ENCODE measurements at regions not wholly inside any gene's neighbourhood (a gene's known extent, or its start where the extent isn't known, plus 50 kb on each side); places are given as distances from the start of the nearest gene placed in this dataset.
"Not testable (repeated sequence)": the region's sequence is repeated elsewhere in the genome, so short reads cannot be mapped to it uniquely, and the experiment has no call there.

- no peak for TF ChIP-seq CTCF (CRISPR knock-in tag; IDR thresholded peaks at IDR 0.05)
Observed at GRCh38 chr16:79379095-79379494, 221.4 kb downstream of the MAF start (continued).

DNA sequence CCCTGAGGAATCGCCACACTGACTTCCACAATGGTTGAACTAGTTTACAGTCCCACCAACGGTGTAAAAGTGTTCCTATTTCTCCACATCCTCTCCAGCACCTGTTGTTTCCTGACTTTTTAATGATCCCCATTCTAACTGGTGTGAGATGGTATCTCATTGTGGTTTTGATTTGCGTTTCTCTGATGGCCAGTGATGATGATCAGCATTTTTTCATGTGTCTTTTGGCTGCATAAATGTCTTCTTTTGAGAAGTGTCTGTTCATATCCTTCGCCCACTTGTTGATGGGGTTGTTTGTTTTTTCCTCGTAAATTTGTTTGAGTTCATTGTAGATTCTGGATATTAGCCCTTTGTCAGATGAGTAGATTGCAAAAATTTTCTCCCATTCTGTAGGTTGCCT lies 223.5 kb downstream of the MAF start:
- intact Hi-C loops (cut with micrococcal nuclease; ENCODE audit: unreplicated experiment); CTCF ChIA-PET (ENCODE audit: low intra/inter-chr PET ratio, low total read pairs); DNase-seq (ENCODE audit: low spot score); H3K79me2 ChIP-seq (ENCODE audit: insufficient read depth, low read length); H3K27ac ChIP-seq (ENCODE audit: extremely low read length, insufficient read depth, low read length); H3K27me3 ChIP-seq (ENCODE audit: control insufficient read depth in 1 of 2, insufficient read depth in 2 of 2, low read length in 2 of 2); H3K36me3 ChIP-seq (replicated peaks in 1 of 2; ENCODE audit: control insufficient read depth in 1 of 2, insufficient read depth in 2 of 2, low read length in 2 of 2); ATAC-seq; H3K4me2 ChIP-seq (ENCODE audit: low read depth, low read length); H3K9me3 ChIP-seq (ENCODE audit: low read length); H2AFZ ChIP-seq (ENCODE audit: low read length); H3K9ac ChIP-seq (ENCODE audit: insufficient read depth, low read depth, low read length); FAIRE-seq; POLR2A ChIA-PET; in situ Hi-C loops (cut with HindIII; ENCODE audit: extremely low pct_ligation_motif_present, low pct_unique_long_range_greater_than_20kb); H3K4me3 ChIP-seq (replicated peaks in 1 of 3; ENCODE audit: insufficient read depth in 1 of 3, low read depth in 2 of 3, low read length in 3 of 3); BruUV-seq (replicated peaks); H4K20me1 ChIP-seq (ENCODE audit: insufficient read depth, low read length): not testable (repeated sequence)
- H3K4me1 ChIP-seq (ENCODE audit: insufficient read depth, low read length) = peaks cover 10% of the 10 kb centered on the region; the same call in 1 of the 2 replicates
- WGBS (ENCODE audit: low lambda C conversion rate) = 53% methylated on average over 3 of the region's 5 CpGs

DNA sequence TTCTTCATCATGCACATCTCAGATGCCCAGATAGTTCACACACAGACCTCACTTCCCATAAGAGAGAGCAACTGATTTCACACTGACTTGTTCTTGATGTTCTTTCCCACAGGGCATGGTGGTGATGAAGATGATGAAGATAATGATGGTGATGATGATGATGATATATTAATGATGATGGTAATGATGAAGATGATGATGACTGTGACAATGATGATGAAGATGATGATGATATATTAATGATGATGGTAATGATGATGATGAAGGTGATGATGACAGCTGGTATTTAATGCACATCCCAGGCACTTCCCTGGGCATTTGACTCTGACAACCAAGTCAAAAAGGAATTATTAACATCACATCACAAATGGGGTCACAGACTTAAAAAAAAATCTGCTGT lies 225.2 kb downstream of the MAF start:
- FAIRE-seq (no peak), DNase-seq (ENCODE audit: low spot score) (no peak), ATAC-seq (no peak)
- intact Hi-C loops (cut with micrococcal nuclease; ENCODE audit: unreplicated experiment) (no loop called here), in situ Hi-C loops (cut with HindIII; ENCODE audit: extremely low pct_ligation_motif_present, low pct_unique_long_range_greater_than_20kb) (no loop called here)
- no TSS peak for BruUV-seq (replicated peaks)
- ChIA-PET CTCF (ENCODE audit: low intra/inter-chr PET ratio, low total read pairs) (no interaction called here), POLR2A (no interaction called here)
- no peak overlapping the region for H2AFZ ChIP-seq (ENCODE audit: low read length)
- H3K4me3 ChIP-seq (replicated peaks in 1 of 3; ENCODE audit: insufficient read depth in 1 of 3, low read depth in 2 of 3, low read length in 3 of 3) = no peak overlapping the region
- no peak for TF ChIP-seq ZNF891 (CRISPR knock-in tag; IDR thresholded peaks at IDR 0.05)
- TF ChIP-seq, protein P1, sequence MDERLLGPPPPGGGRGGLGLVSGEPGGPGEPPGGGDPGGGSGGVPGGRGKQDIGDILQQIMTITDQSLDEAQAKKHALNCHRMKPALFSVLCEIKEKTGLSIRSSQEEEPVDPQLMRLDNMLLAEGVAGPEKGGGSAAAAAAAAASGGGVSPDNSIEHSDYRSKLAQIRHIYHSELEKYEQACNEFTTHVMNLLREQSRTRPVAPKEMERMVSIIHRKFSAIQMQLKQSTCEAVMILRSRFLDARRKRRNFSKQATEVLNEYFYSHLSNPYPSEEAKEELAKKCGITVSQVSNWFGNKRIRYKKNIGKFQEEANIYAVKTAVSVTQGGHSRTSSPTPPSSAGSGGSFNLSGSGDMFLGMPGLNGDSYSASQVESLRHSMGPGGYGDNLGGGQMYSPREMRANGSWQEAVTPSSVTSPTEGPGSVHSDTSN (CRISPR knock-in tag; IDR thresholded peaks at IDR 0.05) = no peak
- peak; percentile 95 for TF ChIP-seq CREB1 (IDR thresholded peaks at IDR 0.05)
- no peak for TF ChIP-seq CREB1 (CRISPR knock-in tag; IDR thresholded peaks at IDR 0.05)
- TF ChIP-seq ATF7 (IDR thresholded peaks at IDR 0.05) = peak; percentile 43
- TF ChIP-seq ATF7 (CRISPR knock-in tag; IDR thresholded peaks at IDR 0.05) = no peak
- H3K36me3 ChIP-seq (replicated peaks in 1 of 2; ENCODE audit: control insufficient read depth in 1 of 2, insufficient read depth in 2 of 2, low read length in 2 of 2) = no peaks in the 10 kb centered on the region
- no peaks in the 10 kb centered on the region for H3K27me3 ChIP-seq (ENCODE audit: control insufficient read depth in 1 of 2, insufficient read depth in 2 of 2, low read length in 2 of 2)
- H3K9me3 ChIP-seq (ENCODE audit: low read length) = no peaks in the 10 kb centered on the region
- H3K27ac ChIP-seq (ENCODE audit: extremely low read length, insufficient read depth, low read length) = no peak overlapping the region
- H3K9ac ChIP-seq (ENCODE audit: insufficient read depth, low read depth, low read length) = no peak overlapping the region
- H3K4me1 ChIP-seq (ENCODE audit: insufficient read depth, low read length) = no peaks in the 10 kb centered on the region
- no peaks in the 10 kb centered on the region for H3K79me2 ChIP-seq (ENCODE audit: insufficient read depth, low read length)
- H4K20me1 ChIP-seq (ENCODE audit: insufficient read depth, low read length) = no peaks in the 10 kb centered on the region
- no peak overlapping the region for H3K4me2 ChIP-seq (ENCODE audit: low read depth, low read length)
